ENCODE measurements at regions not wholly inside any gene's neighbourhood (a gene's known extent, or its start where the extent isn't known, plus 50 kb on each side); places are given as distances from the start of the nearest gene placed in this dataset.

DNA sequence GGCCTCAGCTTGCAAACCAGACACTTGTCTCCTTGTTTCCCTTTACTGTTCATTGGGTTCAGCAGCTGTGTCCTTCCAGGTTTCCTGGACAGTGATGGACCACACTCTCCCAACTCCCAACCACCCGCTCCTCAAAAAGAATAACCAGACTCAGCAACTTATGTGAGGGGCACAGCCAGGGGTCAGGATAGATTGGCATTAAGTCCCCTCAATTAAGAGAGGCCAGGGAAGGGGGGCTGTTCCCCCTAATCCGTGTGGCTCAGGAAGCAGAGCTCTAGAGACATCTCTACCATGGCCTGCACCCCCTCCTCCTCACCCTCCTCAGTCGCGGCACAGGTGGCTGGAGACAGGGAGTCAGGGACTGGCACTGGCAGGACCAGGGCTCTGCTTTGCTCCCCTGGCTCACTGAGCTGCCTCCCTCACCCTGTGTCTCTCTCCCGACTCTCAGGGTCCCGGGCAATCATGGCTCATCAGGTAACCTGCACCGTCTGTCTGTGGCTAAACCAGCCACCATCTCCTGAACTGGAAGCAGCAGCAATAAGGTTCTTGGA, 111.7 kb downstream of the ZNF280B start:
- no peak for DNase-seq

- no peak for DNase-seq
Measured at GRCh38 chr22:22397292-22397870, 111.2 kb downstream of the ZNF280B start.

DNA sequence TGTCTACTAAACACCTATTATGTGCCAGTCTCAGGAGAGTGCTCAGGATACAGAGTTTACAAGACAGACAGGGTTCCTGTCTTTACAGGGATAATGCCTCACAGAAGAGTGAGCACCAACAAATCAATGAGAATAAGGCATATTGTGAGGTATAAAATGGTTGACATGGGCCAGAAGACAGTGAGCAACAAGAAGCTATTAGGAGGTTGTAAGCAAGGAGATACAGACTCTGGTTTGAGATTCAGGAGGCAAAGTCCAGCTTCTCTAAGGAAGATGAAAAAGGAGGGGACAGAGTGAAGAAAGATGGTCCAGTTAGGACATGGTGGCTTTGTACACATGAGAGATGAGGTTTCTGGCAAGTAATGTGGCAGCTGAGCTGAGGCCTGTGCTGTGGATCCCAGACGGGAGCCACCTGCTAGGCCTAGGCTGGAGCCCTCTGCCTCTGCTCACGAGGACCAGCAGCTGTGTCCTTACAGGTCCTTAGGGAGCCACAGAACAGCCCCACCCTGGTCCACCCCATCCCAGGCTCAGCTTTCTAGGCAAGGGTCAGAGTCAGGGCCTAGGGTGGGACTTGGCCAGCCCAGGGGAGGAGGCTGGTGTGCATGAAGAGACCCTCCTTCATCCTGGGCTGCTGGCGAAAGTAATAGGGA, 110.5 kb downstream of the ZNF280B start:
- DNase-seq = no peak

DNA sequence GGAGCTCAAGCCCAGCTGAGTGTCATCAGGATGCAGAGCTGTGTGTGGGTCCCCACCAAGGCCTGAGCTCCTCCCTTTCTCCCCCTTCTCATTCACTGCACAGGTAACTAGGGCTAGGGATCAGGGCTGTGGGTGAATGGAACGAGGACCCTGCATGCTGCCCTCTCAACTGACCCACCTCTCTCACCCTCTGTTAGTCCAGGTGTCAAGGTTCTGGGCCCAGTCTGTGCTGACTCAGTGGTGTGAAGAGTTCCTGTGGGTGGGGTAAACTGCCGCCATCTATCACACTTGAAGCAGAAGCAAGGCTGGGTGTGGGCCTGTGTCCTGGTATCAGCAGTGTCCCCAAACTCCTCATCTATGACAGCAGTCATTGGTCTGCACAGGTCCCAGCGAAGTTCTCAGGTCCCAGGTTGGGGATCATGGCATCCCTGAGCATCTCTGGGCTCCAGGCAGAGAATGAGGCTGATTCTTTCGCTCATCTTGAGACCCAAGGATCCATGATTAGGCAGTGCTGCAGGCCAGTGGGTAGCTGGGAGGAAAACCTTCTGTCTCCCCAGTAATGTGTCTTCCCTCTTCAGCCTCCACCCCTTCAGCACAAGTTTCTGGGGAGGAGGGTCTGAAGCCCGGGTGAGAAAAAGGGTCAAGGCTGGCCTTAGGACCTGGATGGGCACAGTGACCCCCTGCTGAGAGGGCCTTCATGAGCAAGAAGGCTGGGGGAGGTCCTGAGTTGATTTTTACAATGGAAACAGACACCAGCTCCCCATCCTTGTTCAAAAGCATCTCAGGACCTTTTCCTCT, 109.8 kb downstream of the ZNF280B start:
- no peak for DNase-seq

DNA sequence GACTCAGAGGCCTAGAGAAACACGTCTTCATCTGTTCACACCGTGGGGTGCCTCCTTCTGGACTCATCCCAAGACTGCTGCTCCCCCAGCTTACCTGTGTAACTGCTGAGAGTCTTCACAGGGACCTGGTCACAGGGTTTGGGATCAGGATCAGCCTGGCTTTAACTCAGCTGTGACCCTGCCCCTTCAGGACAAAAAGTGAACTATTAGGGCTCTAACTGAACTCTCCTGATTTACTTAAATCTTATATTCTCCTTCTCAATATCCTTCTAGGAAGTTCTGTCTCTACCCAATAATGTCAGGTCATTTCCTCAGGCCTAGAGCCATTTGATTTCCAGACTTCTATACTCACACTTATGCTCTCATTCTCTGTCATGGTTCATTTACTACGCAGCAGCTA, 108.4 kb downstream of the ZNF280B start:
- DNase-seq = no peak

GRCh38 chr22:22400964-22401363, 107.6 kb downstream of the ZNF280B start:
- DNase-seq = no peak

GRCh38 chr22:22401381-22401780, 107.2 kb downstream of the ZNF280B start:
- no peak for DNase-seq

- no peak for DNase-seq
Measured at GRCh38 chr22:22403306-22403705, 105.2 kb downstream of the ZNF280B start.

DNA sequence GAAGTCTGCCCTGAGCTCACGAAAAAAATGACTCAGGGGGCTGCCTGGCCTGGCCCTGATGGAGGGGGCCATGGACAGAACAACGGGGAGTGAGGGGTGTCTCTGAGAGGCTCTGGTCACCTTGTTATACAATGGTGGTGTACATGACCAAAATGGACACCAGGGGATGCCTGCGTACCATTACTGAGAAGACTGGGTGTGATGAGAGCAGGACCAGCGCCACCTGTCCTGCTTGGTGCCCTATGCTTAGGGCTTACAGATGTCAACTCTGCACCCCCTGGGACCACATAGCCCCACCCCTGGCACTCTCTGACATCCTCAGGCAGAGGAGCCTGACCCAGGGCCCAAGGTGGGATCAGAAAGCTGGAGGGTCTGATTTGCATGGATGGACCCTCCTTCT, 104.8 kb downstream of the ZNF280B start:
- DNase-seq = no peak

- no peak for DNase-seq
Measured at GRCh38 chr22:22404598-22405284, 103.8 kb downstream of the ZNF280B start.

DNA sequence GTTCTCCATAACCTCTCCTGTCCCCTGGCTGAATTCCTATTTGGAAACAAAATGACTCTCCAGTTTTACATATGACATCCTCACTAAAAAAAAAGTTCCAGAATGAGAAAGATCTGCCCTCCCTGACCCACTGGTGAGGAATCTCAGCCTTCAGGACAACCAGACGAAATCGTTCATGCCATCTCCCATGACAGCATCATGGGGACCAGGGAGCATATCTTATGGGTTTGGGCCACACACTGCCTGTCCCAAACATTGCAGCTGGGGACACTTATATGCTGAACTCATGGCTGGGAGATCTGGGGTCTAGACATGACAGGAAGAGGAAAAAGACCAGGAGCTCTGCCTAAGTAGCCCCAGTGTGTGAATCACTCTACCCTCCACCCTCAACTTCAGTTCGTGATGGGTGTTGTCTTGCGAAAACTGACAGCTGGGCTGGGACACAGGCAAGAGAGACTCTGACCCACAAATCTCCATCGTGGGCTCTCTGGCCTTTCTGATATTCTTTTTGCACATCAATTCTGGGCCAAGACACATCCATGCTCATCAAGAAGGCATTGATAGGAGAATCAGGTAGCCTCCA, 102.0 kb downstream of the ZNF280B start:
- DNase-seq = no peak

DNA sequence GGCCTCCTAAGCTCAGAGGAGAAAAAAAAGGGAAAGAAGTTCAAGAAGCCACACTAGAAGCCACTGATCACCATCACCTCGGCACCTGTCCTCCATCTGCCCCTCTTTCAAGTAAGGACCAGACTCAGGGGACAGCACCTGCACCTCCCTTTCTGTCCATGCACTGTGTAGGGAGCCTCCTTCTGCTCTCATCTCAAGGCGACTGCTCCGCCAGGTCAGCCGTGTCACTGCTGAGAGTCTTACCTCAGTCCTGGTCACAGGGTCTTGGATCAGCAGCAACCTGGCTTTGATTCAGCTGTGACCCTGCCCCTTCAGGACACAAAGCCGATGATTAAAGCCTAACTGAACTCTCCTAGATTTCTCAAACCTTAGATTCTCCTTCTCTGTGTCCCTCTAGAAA, 101.5 kb downstream of the ZNF280B start:
- no peak for DNase-seq

- no peak for DNase-seq
Measured at GRCh38 chr22:22408269-22408668, 100.3 kb downstream of the ZNF280B start.

DNA sequence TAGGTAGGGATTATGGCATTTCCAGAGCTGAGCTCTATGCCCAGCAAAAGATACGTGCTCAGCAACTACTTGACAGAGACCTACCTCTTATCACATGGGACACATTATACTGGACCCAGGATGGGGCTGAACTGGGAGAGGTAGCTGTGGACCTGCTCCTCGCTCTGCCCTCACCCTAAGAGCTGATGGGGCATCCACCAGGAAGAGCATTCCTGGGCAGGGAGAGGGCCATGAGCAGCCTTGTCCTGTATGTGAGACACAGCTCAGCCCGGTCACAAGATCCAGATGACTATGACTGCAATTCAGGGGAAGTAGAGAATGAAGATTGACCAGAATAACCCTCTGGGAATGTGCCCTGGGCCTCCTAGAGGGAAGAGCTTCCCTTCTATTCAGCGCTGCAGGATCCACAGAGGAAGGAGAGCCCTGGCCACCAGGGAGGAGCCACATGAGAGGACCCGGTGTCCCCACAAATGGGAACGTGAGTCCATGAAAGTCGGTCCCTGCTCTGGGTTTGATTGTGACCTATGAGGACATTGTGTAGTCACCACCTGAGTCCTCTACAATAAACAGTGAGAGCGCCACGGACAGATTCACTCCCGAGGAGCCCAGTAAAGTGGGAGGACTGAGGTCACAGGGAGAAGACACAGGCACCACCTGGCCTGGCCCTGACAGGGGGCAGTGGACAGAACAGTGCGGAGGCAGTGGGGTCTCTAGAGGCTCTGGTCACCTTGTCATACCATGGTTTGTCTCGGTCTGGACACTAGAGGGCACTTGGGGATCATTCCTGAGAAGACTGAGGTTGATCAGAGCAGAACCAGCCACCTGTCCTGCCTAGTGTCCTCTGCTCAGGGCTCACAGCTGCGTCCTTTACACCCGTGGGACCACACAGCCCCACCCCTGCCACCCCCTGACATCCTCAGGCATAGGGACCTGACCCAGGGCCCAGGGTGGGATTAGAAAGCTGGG, 99.5 kb downstream of the ZNF280B start:
- DNase-seq = no peak

DNA sequence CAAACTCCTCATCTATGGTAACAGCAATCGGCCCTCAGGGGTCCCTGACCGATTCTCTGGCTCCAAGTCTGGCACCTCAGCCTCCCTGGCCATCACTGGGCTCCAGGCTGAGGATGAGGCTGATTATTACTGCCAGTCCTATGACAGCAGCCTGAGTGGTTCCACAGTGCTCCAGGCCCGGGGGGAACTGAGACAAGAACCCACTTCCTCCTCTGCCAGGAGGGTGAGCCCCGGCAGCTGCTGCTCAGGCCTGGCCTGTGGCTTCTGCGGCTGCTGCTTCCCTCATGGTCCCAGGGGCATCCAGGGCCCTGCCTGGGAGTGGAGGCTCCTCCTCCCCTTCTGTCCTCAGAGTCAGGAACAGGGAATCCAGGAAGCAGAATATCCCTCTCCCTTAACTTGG, 98.4 kb downstream of the ZNF280B start:
- no peak for DNase-seq

GRCh38 chr22:22410677-22411076, 97.9 kb downstream of the ZNF280B start:
- DNase-seq = no peak

DNA sequence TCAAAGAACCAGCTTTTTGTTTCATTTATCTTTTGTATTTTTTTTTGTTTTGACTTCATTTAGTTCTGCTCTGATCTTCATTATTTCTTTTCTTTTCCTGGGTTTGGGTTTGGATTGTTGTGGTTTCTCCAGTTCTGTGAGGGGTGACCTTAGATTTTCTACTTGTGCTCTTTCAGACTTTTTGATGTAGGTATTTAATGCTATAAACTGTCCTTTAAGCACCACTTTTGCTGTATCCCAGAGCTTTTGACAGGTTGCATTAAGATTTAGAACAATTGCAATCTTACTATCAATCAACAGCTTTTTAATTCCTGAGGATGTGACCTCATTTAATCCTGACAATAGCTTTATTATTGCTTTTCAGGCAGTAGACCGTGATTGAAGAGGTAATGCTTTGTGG, 94.3 kb downstream of the ZNF280B start:
- DNase-seq = no peak

DNA sequence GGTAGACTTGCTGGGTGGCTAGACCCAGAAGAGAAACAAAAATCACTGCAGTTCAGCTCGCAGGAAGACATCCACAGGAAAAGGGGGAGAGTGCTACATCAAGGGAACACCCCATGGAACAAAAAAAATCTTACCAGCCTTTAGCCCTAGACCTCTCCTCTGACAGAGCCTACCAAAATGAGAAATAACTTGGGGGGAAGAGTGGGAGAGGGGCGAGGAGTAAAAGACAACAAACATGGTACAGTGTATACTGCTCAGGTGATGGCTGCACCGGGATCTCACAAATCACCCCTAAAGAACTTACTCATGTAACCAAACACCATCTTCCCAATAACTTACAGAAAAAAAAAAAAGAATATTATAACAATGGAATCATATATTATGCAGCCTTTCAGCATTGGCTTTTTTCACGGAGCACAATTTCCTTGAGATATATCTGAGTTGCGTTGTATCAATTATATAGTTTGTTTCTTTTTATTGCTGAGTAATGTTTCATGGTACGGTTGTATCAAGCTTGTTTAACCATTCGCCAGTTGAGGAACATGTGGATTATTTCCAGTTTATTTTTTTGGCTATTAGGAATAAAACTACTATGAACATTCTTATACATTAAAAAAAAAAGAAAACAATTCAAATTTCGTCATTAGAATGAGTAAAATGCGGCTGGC, 90.9 kb downstream of the ZNF280B start:
- DNase-seq = no peak

DNA sequence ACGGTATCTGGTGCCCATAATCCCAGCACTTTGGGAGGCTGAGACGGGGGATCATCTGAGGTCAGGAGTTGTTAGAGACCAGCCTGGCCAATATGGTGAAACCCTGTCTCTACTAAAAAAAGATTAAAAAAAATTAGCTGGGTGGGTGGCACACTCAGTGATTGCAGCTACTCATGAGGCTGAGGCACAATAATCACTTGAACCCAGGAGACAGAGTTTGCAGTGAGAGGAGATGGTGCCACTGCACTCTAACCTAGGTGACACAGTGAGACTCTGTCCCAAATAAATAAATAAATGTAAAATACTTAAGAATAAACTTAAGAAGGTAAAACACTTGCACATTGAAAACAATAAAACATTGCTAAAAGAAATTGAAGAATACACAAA, 90.4 kb downstream of the ZNF280B start:
- DNase-seq = no peak

- no peak for DNase-seq
Measured at GRCh38 chr22:22418957-22419356, 89.6 kb downstream of the ZNF280B start.

GRCh38 chr22:22420580-22420979, 88.0 kb downstream of the ZNF280B start:
- no peak for DNase-seq

Measured in activated CD8-positive, alpha-beta memory T cell treated with anti-CD3 and anti-CD28 coated beads, Interleukin-2, amount 50 U/mL, for 4 hours (primary cell).